Endodermal cell (in vitro differentiated cells): ENCODE measurements at regions not wholly inside any gene's neighbourhood (a gene's known extent, or its start where the extent isn't known, plus 50 kb on each side); places are given as distances from the start of the nearest gene placed in this dataset.

ENCODE experiments used
- DNase-seq: peaks from one replicate; pipeline ENCODE4 v3.0.0-alpha.2; 2017
- H3K27ac ChIP-seq: 2 replicates; pipeline ENCODE4 v1.5.1; 2013; ENCODE audit warnings: mild to moderate bottlenecking, low read depth, low read length, moderate library complexity
- H3K27me3 ChIP-seq: 2 replicates; pipeline ENCODE4 v1.6.1; 2013; ENCODE audit warnings: mild to moderate bottlenecking, low read length, moderate library complexity; ENCODE audit not compliant: insufficient read depth, control insufficient read depth, poor library complexity, severe bottlenecking
- H3K36me3 ChIP-seq: 2 replicates; pipeline ENCODE4 v1.7.0; 2013; ENCODE audit warnings: mild to moderate bottlenecking, low read length, moderate library complexity; ENCODE audit not compliant: control insufficient read depth, insufficient read depth
- H3K4me1 ChIP-seq: one replicate; pipeline ENCODE4 v1.7.0; 2013; ENCODE audit warnings: low read length; ENCODE audit not compliant: control insufficient read depth, insufficient read depth
- H3K4me3 ChIP-seq: 2 replicates; pipeline ENCODE4 v1.5.1; 2013; ENCODE audit warnings: mild to moderate bottlenecking, low read length, moderate library complexity
- H3K9ac ChIP-seq: 2 replicates; pipeline ENCODE4 v1.6.1; 2013; ENCODE audit warnings: mild to moderate bottlenecking, low read length, moderate library complexity; ENCODE audit not compliant: poor library complexity, severe bottlenecking; ENCODE audit errors: extremely low read depth
- H3K9me3 ChIP-seq: 2 replicates; pipeline ENCODE4 v1.6.1; 2013; ENCODE audit warnings: mild to moderate bottlenecking, low read length, moderate library complexity; ENCODE audit not compliant: control insufficient read depth
- H3K27ac Mint-ChIP-seq: 2 replicates; pipeline ENCODE4 v1.8.0; 2020; ENCODE audit warnings: mixed read lengths
- H3K27me3 Mint-ChIP-seq: 2 replicates; pipeline ENCODE4 v1.8.0; 2021; ENCODE audit warnings: mild to moderate bottlenecking, mixed read lengths; ENCODE audit not compliant: insufficient read depth
- H3K36me3 Mint-ChIP-seq: 2 replicates; pipeline ENCODE4 v1.8.0; 2020; ENCODE audit warnings: low read depth, mixed read lengths
- H3K4me1 Mint-ChIP-seq: 2 replicates; pipeline ENCODE4 v1.8.0; 2020; ENCODE audit warnings: mixed read lengths
- H3K4me3 Mint-ChIP-seq: 2 replicates; pipeline ENCODE4 v1.8.0; 2020; ENCODE audit warnings: mild to moderate bottlenecking, moderate library complexity, mixed read lengths
- H3K9me3 Mint-ChIP-seq: 2 replicates; pipeline ENCODE4 v1.8.0; 2020; ENCODE audit warnings: mild to moderate bottlenecking, mixed read lengths
- CTCF ChIP-seq: fragments of 200-600 bp; sonication (generic); conservative IDR thresholded peaks from 2 replicates; pipeline ENCODE4 v1.5.0; 2021; ENCODE audit warnings: antibody characterized with exemption, mild to moderate bottlenecking
- WGBS, 2 experiments: methylation state at CpG; one replicate each; pipeline versions ENCODE4 v1.1.5 to v1.1.7; 2013; ENCODE audit warnings: missing lambda C conversion rate in 2 of 2, mixed read lengths in 1 of 2; ENCODE audit not compliant: insufficient coverage in 1 of 2, insufficient read length in 1 of 2; 5-methylcytosine and 5-hydroxymethylcytosine counted together

DNA sequence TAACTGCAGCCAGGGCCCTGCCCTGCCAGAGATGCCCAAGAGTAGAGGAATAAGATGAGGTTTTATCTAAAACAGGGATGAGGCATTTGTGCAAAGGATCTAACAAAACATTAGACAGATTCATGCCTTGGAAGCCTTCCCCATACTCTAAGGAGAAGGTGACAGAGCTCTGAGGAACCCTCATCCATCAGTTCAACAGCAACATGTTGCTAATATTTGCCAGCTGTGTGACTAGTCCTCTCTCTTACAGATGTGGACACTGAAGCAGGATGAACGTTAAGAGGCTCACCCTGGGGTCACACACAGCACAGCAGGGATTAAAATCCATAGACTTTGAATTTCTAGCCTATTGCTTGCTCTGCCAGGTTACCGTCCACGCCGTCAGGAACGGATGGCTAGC lies 99.0 kb downstream of the ZBTB18 start:
- WGBS, 2 experiments = 85 to 92% methylated on average over 5 of the region's 5 CpGs
- peaks cover 4% of the 10 kb centered on the region for H3K4me1 Mint-ChIP-seq
- no peak overlapping the region for H3K4me3 Mint-ChIP-seq
- H3K27me3 ChIP-seq = no peaks in the 10 kb centered on the region
- H3K9ac ChIP-seq = no peak overlapping the region
- DNase-seq = no peak
- H3K27me3 Mint-ChIP-seq = no peaks in the 10 kb centered on the region
- H3K4me3 ChIP-seq = no peak overlapping the region
- H3K27ac ChIP-seq = no peak overlapping the region
- TF ChIP-seq CTCF = no peak
- H3K36me3 ChIP-seq = no peaks in the 10 kb centered on the region
- no peak overlapping the region for H3K27ac Mint-ChIP-seq
- peaks cover 3% of the 10 kb centered on the region for H3K4me1 ChIP-seq
- H3K9me3 Mint-ChIP-seq = no peaks in the 10 kb centered on the region
- no peaks in the 10 kb centered on the region for H3K36me3 Mint-ChIP-seq
- no peaks in the 10 kb centered on the region for H3K9me3 ChIP-seq

GRCh38 chr1:244150665-244151064 lies 99.6 kb downstream of the ZBTB18 start:
- Mint-ChIP-seq H3K9me3 (no peaks in the 10 kb centered on the region), H3K4me1 (peaks cover 4% of the 10 kb centered on the region), H3K4me3 (no peak overlapping the region), H3K36me3 (no peaks in the 10 kb centered on the region), H3K27me3 (no peaks in the 10 kb centered on the region), H3K27ac (no peak overlapping the region)
- no peaks in the 10 kb centered on the region for H3K36me3 ChIP-seq
- no peaks in the 10 kb centered on the region for H3K9me3 ChIP-seq
- 86% methylated on average over 4 of the region's 4 CpGs; no CpG with 5 or more reads in 1 of the 2 experiments for WGBS, 2 experiments
- no peaks in the 10 kb centered on the region for H3K27me3 ChIP-seq
- no peak for TF ChIP-seq CTCF
- no peak overlapping the region for H3K4me3 ChIP-seq
- H3K27ac ChIP-seq = no peak overlapping the region
- peaks cover 3% of the 10 kb centered on the region for H3K4me1 ChIP-seq
- no peak overlapping the region for H3K9ac ChIP-seq
- no peak for DNase-seq

GRCh38 chr1:244151537-244151936 lies 100.5 kb downstream of the ZBTB18 start:
- Histone ChIP-seq H3K4me1 (peaks cover 3% of the 10 kb centered on the region), H3K9me3 (no peaks in the 10 kb centered on the region), H3K27ac (no peak overlapping the region), H3K4me3 (no peak overlapping the region), H3K9ac (no peak overlapping the region), H3K36me3 (no peaks in the 10 kb centered on the region), H3K27me3 (no peaks in the 10 kb centered on the region)
- no peaks in the 10 kb centered on the region for H3K9me3 Mint-ChIP-seq
- no peak for DNase-seq
- no peak overlapping the region for H3K27ac Mint-ChIP-seq
- no peak for TF ChIP-seq CTCF
- WGBS, 2 experiments = 71 to 100% methylated on average over 1 to 3 of the region's 4 CpGs
- no peak overlapping the region for H3K4me3 Mint-ChIP-seq
- H3K36me3 Mint-ChIP-seq = no peaks in the 10 kb centered on the region
- no peaks in the 10 kb centered on the region for H3K27me3 Mint-ChIP-seq
- H3K4me1 Mint-ChIP-seq = peaks cover 4% of the 10 kb centered on the region
